Epithelial cell of proximal tubule (primary cell): ENCODE measurements at regions not wholly inside any gene's neighbourhood (a gene's known extent, or its start where the extent isn't known, plus 50 kb on each side); places are given as distances from the start of the nearest gene placed in this dataset.

Source experiments
- DNase-seq: peaks from one replicate; pipeline ENCODE4 v3.0.0-alpha.2; 2011; ENCODE audit warnings: low read depth
- H3K4me3 ChIP-seq: 2 replicates; pipeline ENCODE4 v1.5.1; 2011; ENCODE audit warnings: low read depth, mild to moderate bottlenecking, low read length
- TF ChIP-seq, protein P1 (sequence below): conservative IDR thresholded peaks from 2 replicates; pipeline ENCODE4 v1.5.1; 2012; ENCODE audit warnings: low read depth, mild to moderate bottlenecking, low read length

DNA sequence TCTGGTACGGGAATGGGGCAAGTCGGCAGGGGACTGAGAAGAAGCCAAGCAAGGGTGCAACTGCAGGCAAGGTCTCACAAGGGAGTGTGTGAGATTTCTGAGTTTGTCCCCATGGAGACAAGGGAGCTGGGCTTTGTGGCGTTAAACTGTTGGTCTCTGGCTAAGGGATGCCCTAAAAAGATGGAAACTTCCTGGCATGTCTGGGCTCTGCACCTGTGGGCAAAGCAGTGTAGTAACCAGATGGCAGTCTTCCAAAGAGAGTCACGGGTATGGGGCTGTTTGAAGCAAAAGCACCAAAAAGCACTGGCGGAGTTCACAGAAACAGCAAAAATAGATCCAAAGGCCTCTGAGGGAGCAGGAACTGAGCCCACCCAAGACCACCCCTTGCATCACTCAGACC lies 104.8 kb upstream of the SLC44A3 start:
- TF ChIP-seq, protein P1, sequence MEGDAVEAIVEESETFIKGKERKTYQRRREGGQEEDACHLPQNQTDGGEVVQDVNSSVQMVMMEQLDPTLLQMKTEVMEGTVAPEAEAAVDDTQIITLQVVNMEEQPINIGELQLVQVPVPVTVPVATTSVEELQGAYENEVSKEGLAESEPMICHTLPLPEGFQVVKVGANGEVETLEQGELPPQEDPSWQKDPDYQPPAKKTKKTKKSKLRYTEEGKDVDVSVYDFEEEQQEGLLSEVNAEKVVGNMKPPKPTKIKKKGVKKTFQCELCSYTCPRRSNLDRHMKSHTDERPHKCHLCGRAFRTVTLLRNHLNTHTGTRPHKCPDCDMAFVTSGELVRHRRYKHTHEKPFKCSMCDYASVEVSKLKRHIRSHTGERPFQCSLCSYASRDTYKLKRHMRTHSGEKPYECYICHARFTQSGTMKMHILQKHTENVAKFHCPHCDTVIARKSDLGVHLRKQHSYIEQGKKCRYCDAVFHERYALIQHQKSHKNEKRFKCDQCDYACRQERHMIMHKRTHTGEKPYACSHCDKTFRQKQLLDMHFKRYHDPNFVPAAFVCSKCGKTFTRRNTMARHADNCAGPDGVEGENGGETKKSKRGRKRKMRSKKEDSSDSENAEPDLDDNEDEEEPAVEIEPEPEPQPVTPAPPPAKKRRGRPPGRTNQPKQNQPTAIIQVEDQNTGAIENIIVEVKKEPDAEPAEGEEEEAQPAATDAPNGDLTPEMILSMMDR: no peak
- no peak for DNase-seq
- H3K4me3 ChIP-seq: no peak overlapping the region

DNA sequence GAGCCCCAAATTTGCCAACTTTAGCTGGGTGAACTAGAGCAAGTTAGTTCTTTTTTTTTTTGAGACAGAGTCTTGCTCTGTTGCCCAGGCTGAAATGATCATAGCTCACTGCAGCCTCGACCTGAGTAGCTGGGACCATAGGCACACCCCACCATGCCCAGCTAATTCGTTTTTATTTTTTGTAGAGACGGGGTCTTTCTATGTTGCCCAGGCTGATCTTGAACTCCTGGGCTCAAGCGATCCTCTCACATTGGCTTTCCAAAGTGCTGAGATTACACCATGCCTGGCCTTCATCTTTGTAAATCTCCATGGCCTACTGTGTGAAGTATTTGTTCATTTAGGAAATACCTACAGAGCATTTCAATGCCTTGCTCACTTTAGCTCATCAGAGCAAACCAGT lies 105.6 kb upstream of the SLC44A3 start:
- no peak for DNase-seq
- no peak overlapping the region for H3K4me3 ChIP-seq
- TF ChIP-seq, protein P1: no peak

DNA sequence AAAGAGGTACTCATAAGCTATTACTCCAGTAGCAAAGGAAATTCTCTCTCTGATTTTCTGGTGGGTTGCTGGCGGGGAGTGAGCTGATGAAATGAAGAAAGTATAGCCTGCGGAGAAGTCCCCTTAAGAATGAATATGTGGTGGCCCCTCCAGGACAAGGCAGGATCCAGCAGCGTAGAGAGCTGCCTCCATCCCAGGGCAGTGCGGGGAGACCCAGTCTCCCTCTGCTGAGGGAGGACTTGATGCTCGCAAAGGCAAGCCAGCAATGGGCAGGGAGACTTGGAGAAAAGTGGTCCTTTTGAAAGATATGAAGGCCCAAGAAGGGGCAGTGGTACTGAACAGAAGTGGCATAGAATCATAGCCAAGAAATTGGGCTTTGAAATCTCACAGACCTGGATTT lies 106.0 kb upstream of the SLC44A3 start:
- TF ChIP-seq, protein P1: no peak
- H3K4me3 ChIP-seq: no peak overlapping the region
- no peak for DNase-seq

DNA sequence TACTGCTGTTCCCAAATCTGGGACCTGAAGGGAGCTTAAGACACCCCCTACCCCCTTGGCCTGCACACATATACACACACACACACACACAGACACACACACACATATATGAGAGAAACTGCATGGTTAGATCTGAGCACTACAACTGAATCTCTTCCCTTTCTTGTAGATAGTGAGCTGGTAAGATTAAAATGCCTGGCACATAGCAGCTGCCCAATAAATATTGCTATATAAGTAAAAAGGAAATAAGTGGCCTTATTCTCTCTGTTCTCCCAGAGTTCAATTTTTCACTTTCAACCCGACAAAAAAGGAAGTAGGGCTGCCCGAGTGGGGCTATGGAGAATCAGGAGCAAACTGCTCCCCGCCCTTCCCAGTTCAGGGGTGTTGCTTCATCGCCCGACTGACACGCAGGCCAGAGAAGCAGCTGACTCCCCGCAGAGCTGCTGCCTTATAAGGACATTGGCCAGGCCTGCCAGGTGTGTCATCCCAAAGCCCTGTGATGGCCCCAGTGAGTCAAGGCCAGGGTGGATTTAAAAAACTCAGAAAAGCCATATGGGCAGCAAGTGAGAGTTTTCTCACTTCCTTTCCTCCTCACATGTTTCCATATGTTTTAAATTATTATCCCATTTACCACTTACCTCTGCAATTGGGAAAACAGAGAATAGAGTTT lies 106.5 kb upstream of the SLC44A3 start:
- TF ChIP-seq, protein P1: no peak
- DNase-seq: peak; percentile 85

DNA sequence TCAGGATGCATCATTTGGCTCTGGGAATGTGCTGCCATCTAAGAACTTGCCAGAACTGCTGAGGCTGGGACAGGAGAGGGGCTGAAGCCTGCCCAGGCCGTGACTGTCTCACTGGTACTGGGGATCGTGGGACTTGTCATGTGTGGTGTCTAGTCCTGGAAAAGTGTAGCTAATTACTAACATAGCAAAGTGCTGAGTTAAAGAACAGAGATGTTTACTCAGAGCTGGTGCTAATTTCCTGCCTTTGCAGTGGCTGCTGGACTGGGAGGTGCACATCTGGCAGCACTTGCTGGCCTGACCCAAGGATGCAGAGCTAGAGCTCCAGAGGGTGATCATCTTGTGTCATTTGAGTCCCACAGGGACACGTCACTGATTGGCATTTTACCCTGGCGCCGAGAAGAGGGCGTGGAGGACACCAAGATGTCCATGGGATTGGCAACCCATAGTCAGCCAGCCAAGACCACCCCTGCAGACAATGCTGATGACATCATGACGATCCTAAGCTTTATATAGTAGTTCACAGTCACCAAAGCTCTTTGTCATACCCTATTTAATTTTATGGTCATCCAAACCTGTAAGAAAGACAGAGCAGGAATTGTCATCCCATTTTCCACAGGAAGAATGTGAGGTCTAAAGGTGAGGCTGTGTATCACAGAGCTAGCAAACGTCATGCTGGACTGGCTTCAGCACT lies 110.1 kb upstream of the SLC44A3 start:
- DNase-seq: no peak
- no peak overlapping the region for H3K4me3 ChIP-seq
- TF ChIP-seq, protein P1: no peak

More for the DNA sequence above, 106.5 kb upstream of the SLC44A3 start:
- no peak overlapping the region for H3K4me3 ChIP-seq

DNA sequence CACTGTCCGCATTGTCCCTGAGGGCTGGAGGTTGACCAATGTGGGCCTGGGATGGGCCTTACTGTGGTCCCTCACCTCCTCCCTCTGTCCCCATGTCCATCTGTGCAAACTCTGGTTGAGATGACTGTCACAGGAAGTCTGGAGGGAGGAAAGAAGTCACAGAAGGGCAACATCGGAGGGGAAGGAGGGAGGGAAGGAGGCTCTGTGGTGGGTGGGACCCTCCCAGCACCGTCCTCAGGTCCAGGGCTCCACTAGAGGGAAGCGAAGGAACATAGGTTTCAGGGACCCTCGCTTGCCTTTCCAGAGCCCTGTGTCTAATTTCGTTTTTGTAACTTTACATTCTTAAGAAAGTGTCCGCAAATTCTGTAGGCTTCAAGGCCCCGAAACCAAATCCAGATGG lies 111.3 kb upstream of the SLC44A3 start:
- DNase-seq: no peak
- TF ChIP-seq, protein P1: no peak
- no peak overlapping the region for H3K4me3 ChIP-seq

DNA sequence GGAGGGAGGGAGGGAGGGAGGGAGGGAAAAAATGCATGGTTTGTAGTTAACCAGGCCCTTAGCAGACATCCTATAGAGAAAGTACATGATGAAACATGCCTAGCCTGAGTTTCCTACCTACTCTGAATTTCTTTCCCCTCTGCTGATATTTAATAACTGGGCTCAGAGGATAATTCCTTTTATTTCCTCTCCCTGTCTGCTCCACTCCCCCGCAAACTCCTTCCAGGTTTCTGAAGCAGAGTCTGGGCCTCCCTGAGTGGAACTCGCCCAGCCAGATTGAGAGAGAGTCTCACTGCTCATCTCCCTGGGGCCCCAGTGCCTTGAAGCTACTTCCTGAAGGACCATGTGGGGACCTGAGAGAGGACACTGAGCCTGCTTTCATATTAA lies 111.9 kb upstream of the SLC44A3 start:
- no peak overlapping the region for H3K4me3 ChIP-seq
- no peak for DNase-seq
- TF ChIP-seq, protein P1: no peak
